T-cell (primary cell): ENCODE measurements at regions not wholly inside any gene's neighbourhood (a gene's known extent, or its start where the extent isn't known, plus 50 kb on each side); places are given as distances from the start of the nearest gene placed in this dataset.
A peak's percentile ranks its signal among the peaks of the same experiment; 100 is the strongest.

ENCODE experiments used
- ATAC-seq, 4 experiments: fragments of 200-7000 bp in 3 of 4; fragments of 150-1000 bp in 1 of 4; cut with Tn5 transposase; replicated peaks in 1 of 4; 1 replicate in 3 of 4; 2 replicates in 1 of 4; pipeline ENCODE4 v1.10.0; 2021; ENCODE audit warnings: moderate library complexity in 3 of 4, mild to moderate bottlenecking in 2 of 4, moderate number of reproducible peaks in 1 of 4
- CTCF ChIA-PET, 2 donors: fragments of 300-600 bp; sonication (Branson Sonifier 250); formaldehyde crosslinking; loops; one replicate each; lab custom pipeline; 2022; ENCODE audit warnings: antibody characterized with exemption in 2 of 2; lab: Charles Lee
- POLR2A ChIA-PET, 2 donors: fragments of 300-600 bp; sonication (Branson Sonifier 250); formaldehyde crosslinking; loops; one replicate each; lab custom pipeline; 2022; ENCODE audit warnings: antibody characterized with exemption in 2 of 2; lab: Charles Lee
- DNase-seq, 35 experiments: peaks; one replicate each; pipeline versions ENCODE4 v3.0.0 to v3.0.0-alpha.2; 2013 to 2023
- H3K27ac ChIP-seq: one replicate; pipeline ENCODE4 v1.5.1; 2013; ENCODE audit warnings: low read length
- H3K27me3 ChIP-seq, 2 experiments: replicated peaks in 1 of 2; 1 replicate in 1 of 2; 2 replicates in 1 of 2; pipeline versions ENCODE4 v1.6.1 to v1.7.0; 2013; ENCODE audit warnings: low read length in 1 of 2, mixed read lengths in 1 of 2; ENCODE audit not compliant: control insufficient read depth in 2 of 2, insufficient read depth in 2 of 2; ENCODE audit errors: extremely low read depth in 1 of 2
- H3K36me3 ChIP-seq, 2 donors: 1 replicate in 1 of 2; 2 replicates in 1 of 2; pipeline versions ENCODE4 v1.6.1 to v1.7.0; 2013; ENCODE audit warnings: low read length in 1 of 2; ENCODE audit not compliant: control insufficient read depth in 2 of 2, insufficient read depth in 1 of 2; ENCODE audit errors: extremely low read depth in 1 of 2
- H3K4me1 ChIP-seq, 2 experiments: 1 replicate in 1 of 2; 2 replicates in 1 of 2; pipeline versions ENCODE4 v1.6.1 to v1.7.0; 2013; ENCODE audit warnings: low read length in 2 of 2, mixed read lengths in 1 of 2; ENCODE audit not compliant: insufficient read depth in 2 of 2, control insufficient read depth in 1 of 2; ENCODE audit errors: extremely low read depth in 1 of 2
- H3K4me3 ChIP-seq, 2 donors: 1 replicate in 1 of 2; 2 replicates in 1 of 2; pipeline versions ENCODE4 v1.5.1 to v1.7.0; 2013; ENCODE audit warnings: mild to moderate bottlenecking in 2 of 2, low read length in 1 of 2, moderate library complexity in 1 of 2; ENCODE audit not compliant: control insufficient read depth in 1 of 2; ENCODE audit errors: extremely low read depth in 1 of 2
- H3K9me3 ChIP-seq: 2 replicates; pipeline ENCODE4 v1.7.0; 2013
- H3K27ac Mint-ChIP-seq, 2 donors: one replicate each; pipeline ENCODE4 v1.8.0; 2020 to 2021; ENCODE audit warnings: mild to moderate bottlenecking in 2 of 2, mixed read lengths in 2 of 2
- H3K27me3 Mint-ChIP-seq, 2 donors: one replicate each; pipeline ENCODE4 v1.8.0; 2021 to 2022; ENCODE audit warnings: mixed read lengths in 2 of 2
- H3K36me3 Mint-ChIP-seq: one replicate; pipeline ENCODE4 v1.8.0; 2021; ENCODE audit warnings: mixed read lengths
- H3K4me1 Mint-ChIP-seq, 3 donors: one replicate each; pipeline ENCODE4 v1.8.0; 2020 to 2022; ENCODE audit warnings: mixed read lengths in 3 of 3, mild to moderate bottlenecking in 1 of 3
- H3K4me3 Mint-ChIP-seq, 3 donors: one replicate each; pipeline ENCODE4 v1.8.0; 2020 to 2022; ENCODE audit warnings: mild to moderate bottlenecking in 3 of 3, mixed read lengths in 3 of 3, moderate library complexity in 3 of 3
- H3K9me3 Mint-ChIP-seq, 3 donors: one replicate each; pipeline ENCODE4 v1.8.0; 2020 to 2022; ENCODE audit warnings: mixed read lengths in 3 of 3
- WGBS: methylation state at CpG from one replicate; pipeline ENCODE4 v1.1.5; 2013; ENCODE audit warnings: missing lambda C conversion rate; ENCODE audit not compliant: insufficient coverage; 5-methylcytosine and 5-hydroxymethylcytosine counted together

- Histone ChIP-seq H3K36me3 (no peaks in the 10 kb centered on the region), H3K27ac (peak overlapping the region; percentile 12), H3K9me3 (no peaks in the 10 kb centered on the region), H3K27me3 (no peaks in the 10 kb centered on the region), H3K4me3 (no peak overlapping the region), H3K4me1 (peaks cover 5 to 23% of the 10 kb centered on the region in 2 experiments)
- POLR2A ChIA-PET: no interaction called here
- Mint-ChIP-seq H3K27me3 (peaks cover 3% of the 10 kb centered on the region in 2 donors), H3K9me3 (no peaks in the 10 kb centered on the region), H3K27ac (no peak overlapping the region), H3K4me1 (peaks cover 15 to 29% (median 27%) of the 10 kb centered on the region in 3 donors), H3K4me3 (no peak overlapping the region), H3K36me3 (no peaks in the 10 kb centered on the region)
- ATAC-seq: peak in 1 of 4 experiments; percentile 34
- DNase-seq: peak in 1 of 35 experiments; percentile 1
- WGBS: no CpG with 5 or more reads among the region's 4 CpGs
- CTCF ChIA-PET: interaction anchor here (0.6 to 1.2 kb wide), 4 partner anchors 10 to 915 kb away, joined by 3 to 4 read pairs (median 3); no protein-coding TSS in a partner anchor
Measured at GRCh38 chr2:144580521-144581161, 60.7 kb upstream of the ZEB2 start.

- Mint-ChIP-seq H3K4me3 (no peak overlapping the region), H3K27ac (no peak overlapping the region), H3K27me3 (peaks cover 0 to 3% of the 10 kb centered on the region in 2 donors), H3K9me3 (no peaks in the 10 kb centered on the region), H3K36me3 (no peaks in the 10 kb centered on the region), H3K4me1 (peaks cover 15 to 29% (median 27%) of the 10 kb centered on the region in 3 donors)
- Histone ChIP-seq H3K4me1 (peaks cover 5 to 23% of the 10 kb centered on the region in 2 experiments), H3K27ac (no peak overlapping the region), H3K36me3 (no peaks in the 10 kb centered on the region), H3K27me3 (no peaks in the 10 kb centered on the region), H3K4me3 (no peak overlapping the region), H3K9me3 (no peaks in the 10 kb centered on the region)
- POLR2A ChIA-PET: no interaction called here
- no peak for ATAC-seq
- CTCF ChIA-PET: no interaction called here
- no CpG with 5 or more reads among the region's 4 CpGs for WGBS
- no peak for DNase-seq
Measured at GRCh38 chr2:144579556-144579955, 59.6 kb upstream of the ZEB2 start.

- H3K4me3 ChIP-seq: no peak overlapping the region
- peaks cover 0 to 3% of the 10 kb centered on the region in 2 donors for H3K27me3 Mint-ChIP-seq
- no peaks in the 10 kb centered on the region for H3K27me3 ChIP-seq
- no CpG with 5 or more reads among the region's 3 CpGs for WGBS
- no peak overlapping the region for H3K27ac ChIP-seq
- CTCF ChIA-PET: no interaction called here
- no peaks in the 10 kb centered on the region for H3K9me3 Mint-ChIP-seq
- ATAC-seq: no peak
- peaks cover 7 to 19% (median 19%) of the 10 kb centered on the region in 3 donors for H3K4me1 Mint-ChIP-seq
- no peaks in the 10 kb centered on the region for H3K9me3 ChIP-seq
- peaks cover 5 to 20% of the 10 kb centered on the region in 2 experiments for H3K4me1 ChIP-seq
- H3K36me3 Mint-ChIP-seq: no peaks in the 10 kb centered on the region
- no peak overlapping the region for H3K4me3 Mint-ChIP-seq
- no peak overlapping the region for H3K27ac Mint-ChIP-seq
- H3K36me3 ChIP-seq: no peaks in the 10 kb centered on the region
- no peak for DNase-seq
- POLR2A ChIA-PET: no interaction called here
Measured at GRCh38 chr2:144578099-144578498, 58.2 kb upstream of the ZEB2 start.

DNA sequence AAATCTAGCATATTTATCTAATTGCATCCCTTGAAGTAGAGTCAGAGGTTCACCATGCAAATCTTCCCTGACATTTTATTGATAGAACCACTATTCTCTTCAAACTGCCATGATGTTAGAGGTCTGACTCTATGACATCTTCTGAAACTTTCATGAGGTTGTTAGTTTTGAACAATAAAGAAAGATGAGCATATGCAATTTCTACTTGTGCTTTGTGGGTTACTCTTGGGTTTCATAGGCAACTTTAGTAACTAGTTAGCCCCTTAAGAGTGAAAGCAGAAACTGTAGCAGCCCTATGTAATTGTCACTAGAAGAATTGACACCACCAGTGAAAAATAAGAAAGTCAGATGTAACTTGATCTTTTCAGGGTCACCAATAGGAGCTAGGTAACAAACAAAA, 53.1 kb upstream of the ZEB2 start:
- Histone ChIP-seq H3K36me3 (no peaks in the 10 kb centered on the region), H3K27ac (no peak overlapping the region), H3K4me3 (no peak overlapping the region), H3K9me3 (no peaks in the 10 kb centered on the region), H3K27me3 (no peaks in the 10 kb centered on the region), H3K4me1 (no peaks in the 10 kb centered on the region)
- ATAC-seq (no peak), DNase-seq (no peak)
- peaks cover 0 to 2% (median 0%) of the 10 kb centered on the region in 3 donors for H3K4me1 Mint-ChIP-seq
- no peaks in the 10 kb centered on the region for H3K27me3 Mint-ChIP-seq
- ChIA-PET CTCF (no interaction called here), POLR2A (interaction anchor here in 1 of 2 donors (0.7 kb wide), 1 partner anchor 46 kb away, joined by 3 read pairs; no protein-coding TSS in a partner anchor)
- no peak overlapping the region for H3K27ac Mint-ChIP-seq
- H3K4me3 Mint-ChIP-seq: no peak overlapping the region
- no peaks in the 10 kb centered on the region for H3K36me3 Mint-ChIP-seq
- H3K9me3 Mint-ChIP-seq: no peaks in the 10 kb centered on the region

DNA sequence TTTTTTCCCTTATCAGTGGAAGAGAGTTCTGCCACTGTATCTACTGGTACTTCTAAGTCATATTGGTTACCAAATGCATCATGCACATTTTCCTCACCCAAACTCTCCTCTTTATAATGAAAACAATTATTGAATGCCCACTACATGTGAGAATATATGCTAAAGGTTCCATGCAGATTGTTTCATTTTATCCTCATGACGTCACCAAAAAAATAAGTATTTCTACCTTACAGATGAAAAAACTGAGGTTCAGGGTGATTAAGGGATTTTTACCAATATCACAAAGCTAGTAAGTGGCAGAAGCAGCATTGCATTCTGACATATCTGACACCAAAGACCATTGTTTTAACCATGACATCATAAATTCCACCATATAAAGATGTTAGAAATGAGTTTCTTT, 51.9 kb upstream of the ZEB2 start:
- peaks cover 0 to 2% (median 0%) of the 10 kb centered on the region in 3 donors for H3K4me1 Mint-ChIP-seq
- Histone ChIP-seq H3K27ac (no peak overlapping the region), H3K27me3 (no peaks in the 10 kb centered on the region), H3K4me3 (no peak overlapping the region), H3K4me1 (no peaks in the 10 kb centered on the region), H3K36me3 (no peaks in the 10 kb centered on the region), H3K9me3 (no peaks in the 10 kb centered on the region)
- no CpG with 5 or more reads among the region's 1 CpG for WGBS
- no peak overlapping the region for H3K27ac Mint-ChIP-seq
- POLR2A ChIA-PET: no interaction called here
- no peaks in the 10 kb centered on the region for H3K36me3 Mint-ChIP-seq
- no peaks in the 10 kb centered on the region for H3K27me3 Mint-ChIP-seq
- no peaks in the 10 kb centered on the region for H3K9me3 Mint-ChIP-seq
- H3K4me3 Mint-ChIP-seq: no peak overlapping the region
- CTCF ChIA-PET: interaction anchor here in 1 of 2 donors (0.6 to 1.3 kb wide), 3 partner anchors 10 to 715 kb away, joined by 3 to 4 read pairs (median 3); no protein-coding TSS in a partner anchor
- DNase-seq (no peak), ATAC-seq (no peak)

DNA sequence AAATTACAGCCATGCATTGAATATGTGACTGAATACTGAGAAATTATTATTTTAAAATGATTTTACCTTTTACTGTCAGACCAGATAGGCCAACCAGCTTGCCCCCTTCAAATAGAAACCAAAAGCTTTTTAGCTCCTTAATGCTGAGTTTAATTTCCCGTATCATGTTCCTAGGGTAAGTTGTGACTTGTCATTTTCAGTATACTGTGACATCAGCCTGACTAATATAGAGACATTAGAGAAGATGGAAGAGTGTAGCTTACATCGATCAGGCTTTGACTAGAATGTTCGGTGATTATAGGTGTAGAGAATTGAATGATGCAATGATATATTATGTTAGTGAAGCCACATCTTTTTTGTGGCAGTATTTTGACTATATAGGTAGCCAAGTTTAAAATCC, 50.6 kb upstream of the ZEB2 start:
- H3K36me3 Mint-ChIP-seq: no peaks in the 10 kb centered on the region
- WGBS: 30% methylated on average over 2 of the region's 3 CpGs
- no peak overlapping the region for H3K27ac ChIP-seq
- H3K4me1 ChIP-seq: no peaks in the 10 kb centered on the region
- no peaks in the 10 kb centered on the region for H3K27me3 ChIP-seq
- H3K36me3 ChIP-seq: no peaks in the 10 kb centered on the region
- POLR2A ChIA-PET: interaction anchor here in 1 of 2 donors (0.9 kb wide), 1 partner anchor 16 kb away, joined by 3 read pairs; no protein-coding TSS in a partner anchor
- no peak overlapping the region for H3K27ac Mint-ChIP-seq
- peaks cover 0 to 3% of the 10 kb centered on the region in 2 donors for H3K27me3 Mint-ChIP-seq
- no peaks in the 10 kb centered on the region for H3K9me3 Mint-ChIP-seq
- CTCF ChIA-PET: interaction anchor here in 1 of 2 donors (0.6 kb wide), 1 partner anchor 291 kb away, joined by 3 read pairs; no protein-coding TSS in a partner anchor
- DNase-seq (peak in 1 of 35 experiments; percentile 22), ATAC-seq (no peak)
- H3K4me3 Mint-ChIP-seq: no peak overlapping the region
- H3K9me3 ChIP-seq: no peaks in the 10 kb centered on the region
- H3K4me3 ChIP-seq: no peak overlapping the region
- H3K4me1 Mint-ChIP-seq: peaks cover 0 to 2% (median 0%) of the 10 kb centered on the region in 3 donors
